SK-N-SH (cell line): ENCODE measurements at regions not wholly inside any gene's neighbourhood (a gene's known extent, or its start where the extent isn't known, plus 50 kb on each side); places are given as distances from the start of the nearest gene placed in this dataset.

ENCODE experiments used
- CTCF ChIA-PET: fragments of 300-600, 350-600 bp; formaldehyde crosslinking; extraction: SDS; loops from one replicate; lab custom pipeline; 2021; lab: Yijun Ruan, JAX
- POLR2A ChIA-PET: fragments of 350-600 bp; sonication (Branson Sonifier 250); formaldehyde crosslinking; extraction: SDS; loops from one replicate; lab custom pipeline; 2020; ENCODE audit warnings: antibody characterized with exemption, inconsistent platforms; lab: Yijun Ruan, JAX
- DNase-seq: peaks from one replicate; pipeline ENCODE4 v3.0.0; 2012
- H2AFZ ChIP-seq: fragments of 200-600 bp; sonication (generic); 2 replicates; pipeline ENCODE4 v1.8.1; 2016; ENCODE audit warnings: antibody characterized with exemption, mild to moderate bottlenecking, low read depth
- H3F3A ChIP-seq: fragments of 200-600 bp; sonication (generic); replicated peaks from 2 replicates; pipeline ENCODE3; 2016; ENCODE audit warnings: antibody characterized with exemption, mild to moderate bottlenecking; ENCODE audit not compliant: insufficient read depth
- H3K27ac ChIP-seq, 2 experiments: fragments of 200-500 bp in 1 of 2; fragments of 200-600 bp in 1 of 2; sonication (Bioruptor generic) in 1 of 2; sonication (generic), shearing (Covaris generic) in 1 of 2; 2 replicates each; pipeline versions ENCODE4 v1.5.1 to v1.6.1; 2014 to 2016; ENCODE audit warnings: low read depth in 2 of 2, inconsistent platforms in 1 of 2, low read length in 1 of 2, mild to moderate bottlenecking in 1 of 2, mixed read lengths in 1 of 2
- H3K27me3 ChIP-seq: fragments of 200-600 bp; sonication (generic), shearing (Covaris generic); 2 replicates; pipeline ENCODE4 v1.6.1; 2016; ENCODE audit warnings: mixed run types; ENCODE audit not compliant: insufficient read depth
- H3K36me3 ChIP-seq, 2 experiments: fragments of 200-500 bp in 1 of 2; fragments of 200-600 bp in 1 of 2; sonication (Bioruptor generic) in 1 of 2; sonication (generic) in 1 of 2; replicated peaks in 1 of 2; 2 replicates each; pipeline versions ENCODE3 to v1.5.1; 2014 to 2016; ENCODE audit warnings: low read length in 1 of 2, mild to moderate bottlenecking in 1 of 2; ENCODE audit not compliant: insufficient read depth in 2 of 2, control insufficient read depth in 1 of 2
- H3K4me1 ChIP-seq, 2 experiments: fragments of 200-500 bp in 1 of 2; fragments of 200-600 bp in 1 of 2; sonication (Bioruptor generic) in 1 of 2; sonication (generic), shearing (Covaris generic) in 1 of 2; 2 replicates each; pipeline versions ENCODE4 v1.5.1 to v1.6.1; 2014 to 2016; ENCODE audit warnings: low read depth in 1 of 2, low read length in 1 of 2, mixed run types in 1 of 2; ENCODE audit not compliant: insufficient read depth in 2 of 2, control insufficient read depth in 1 of 2
- H3K4me2 ChIP-seq: fragments of 200-600 bp; sonication (generic), shearing (Covaris generic); 2 replicates; pipeline ENCODE4 v1.6.1; 2017; ENCODE audit warnings: mixed run types
- H3K4me3 ChIP-seq, 2 experiments: fragments of 200-500 bp in 1 of 2; fragments of 200-600 bp in 1 of 2; sonication (Bioruptor generic) in 1 of 2; sonication (generic), shearing (Covaris generic) in 1 of 2; 2 replicates each; pipeline versions ENCODE4 v1.5.1 to v1.8.1; 2014 to 2016; ENCODE audit warnings: low read depth in 2 of 2, inconsistent platforms in 1 of 2, low read length in 1 of 2, mild to moderate bottlenecking in 1 of 2, mixed read lengths in 1 of 2, moderate library complexity in 1 of 2
- H3K79me2 ChIP-seq: fragments of 200-600 bp; sonication (generic); 2 replicates; pipeline ENCODE4 v1.8.1; 2017; ENCODE audit warnings: mild to moderate bottlenecking; ENCODE audit not compliant: insufficient read depth
- H3K9ac ChIP-seq: fragments of 200-600 bp; sonication (generic); 2 replicates; pipeline ENCODE4 v1.6.1; 2017; ENCODE audit warnings: mixed run types
- H3K9me2 ChIP-seq: fragments of 200-600 bp; sonication (generic); 2 replicates; pipeline ENCODE4 v1.6.1; 2017; ENCODE audit warnings: mixed run types
- H3K9me3 ChIP-seq: fragments of 200-600 bp; sonication (generic); 2 replicates; pipeline ENCODE4 v1.6.1; 2017; ENCODE audit warnings: mixed run types, mild to moderate bottlenecking, moderate library complexity
- H4K20me1 ChIP-seq: fragments of 200-600 bp; sonication (generic); 2 replicates; pipeline ENCODE4 v1.6.1; 2017; ENCODE audit warnings: mild to moderate bottlenecking, mixed run types; ENCODE audit not compliant: insufficient read depth
- ELF1 ChIP-seq: IDR thresholded peaks from 2 replicates; pipeline ENCODE4 v1.4.0; 2012
- EP300 ChIP-seq, 2 experiments: IDR thresholded peaks; 2 replicates each; pipeline versions ENCODE4 v1.4.0 to v1.6.1; 2012; ENCODE audit warnings: borderline replicate concordance in 1 of 2, low read depth in 1 of 2, low read length in 1 of 2
- GATA2 ChIP-seq: sonication (generic); formaldehyde crosslinking; IDR thresholded peaks from 2 replicates; pipeline ENCODE4 v1.5.0; 2020; ENCODE audit warnings: mild to moderate bottlenecking, missing genetic modification reagents
- JUND ChIP-seq: IDR thresholded peaks from 2 replicates; pipeline ENCODE4 v1.4.0; 2012
- MEF2A ChIP-seq: IDR thresholded peaks from 2 replicates; pipeline ENCODE4 v1.4.0; 2012; ENCODE audit warnings: low read depth, borderline replicate concordance
- MXI1 ChIP-seq: IDR thresholded peaks from 2 replicates; pipeline ENCODE4 v1.6.1; 2012; ENCODE audit warnings: mild to moderate bottlenecking, low read depth, low read length, improper control_type of control experiment
- NRF1 ChIP-seq: IDR thresholded peaks from 2 replicates; pipeline ENCODE4 v1.6.1; 2012; ENCODE audit warnings: low read depth, mild to moderate bottlenecking, low read length
- POLR2AphosphoS5 ChIP-seq: IDR thresholded peaks from 2 replicates; pipeline ENCODE4 v1.6.1; 2012; ENCODE audit warnings: low read depth, low read length
- RCOR1 ChIP-seq: fragments of 150-350 bp; IDR thresholded peaks from 2 replicates; pipeline ENCODE4 v1.6.1; 2017; ENCODE audit warnings: antibody characterized with exemption, low read length
- REST ChIP-seq: IDR thresholded peaks from 2 replicates; pipeline ENCODE4 v1.6.1; 2012; ENCODE audit warnings: mild to moderate bottlenecking, low read depth, low read length, moderate library complexity
- RFX5 ChIP-seq: IDR thresholded peaks from 2 replicates; pipeline ENCODE4 v1.6.1; 2012; ENCODE audit warnings: mild to moderate bottlenecking, improper control_type of control experiment, low read length
- RXRA ChIP-seq: IDR thresholded peaks from 2 replicates; pipeline ENCODE4 v1.4.0; 2012; ENCODE audit warnings: low read depth, mild to moderate bottlenecking, borderline replicate concordance
- SIN3A ChIP-seq: IDR thresholded peaks from 2 replicates; pipeline ENCODE4 v1.6.1; 2012; ENCODE audit warnings: low read depth, mild to moderate bottlenecking, low read length, moderate library complexity, borderline replicate concordance
- SMC3 ChIP-seq: IDR thresholded peaks from 2 replicates; pipeline ENCODE4 v1.6.1; 2012; ENCODE audit warnings: low read depth, low read length, improper control_type of control experiment
- TAF1 ChIP-seq: IDR thresholded peaks from 2 replicates; pipeline ENCODE4 v1.6.1; 2012; ENCODE audit warnings: low read depth, mild to moderate bottlenecking, low read length, moderate library complexity, borderline replicate concordance
- TEAD4 ChIP-seq: IDR thresholded peaks from 2 replicates; pipeline ENCODE4 v1.4.0; 2012; ENCODE audit warnings: mild to moderate bottlenecking, borderline replicate concordance; ENCODE audit not compliant: insufficient read depth
- WGBS: methylation state at CpG from one replicate; pipeline ENCODE4 v1.1.6; 2017; ENCODE audit warnings: low lambda C conversion rate; 5-methylcytosine and 5-hydroxymethylcytosine counted together
- TF ChIP-seq, protein P1 (sequence below): IDR thresholded peaks from 2 replicates; pipeline ENCODE4 v1.4.0; 2012; ENCODE audit warnings: low read depth, borderline replicate concordance
- TF ChIP-seq, protein P2 (sequence below): fragments of 150-350 bp; IDR thresholded peaks from 2 replicates; pipeline ENCODE4 v1.6.1; 2016; ENCODE audit warnings: mild to moderate bottlenecking, low read depth, low read length
- TF ChIP-seq, protein P3 (sequence below): fragments of 200-600 bp; sonication (generic); IDR thresholded peaks from 2 replicates; pipeline ENCODE4 v1.6.1; 2017; ENCODE audit warnings: antibody characterized with exemption, mild to moderate bottlenecking, moderate library complexity

DNA sequence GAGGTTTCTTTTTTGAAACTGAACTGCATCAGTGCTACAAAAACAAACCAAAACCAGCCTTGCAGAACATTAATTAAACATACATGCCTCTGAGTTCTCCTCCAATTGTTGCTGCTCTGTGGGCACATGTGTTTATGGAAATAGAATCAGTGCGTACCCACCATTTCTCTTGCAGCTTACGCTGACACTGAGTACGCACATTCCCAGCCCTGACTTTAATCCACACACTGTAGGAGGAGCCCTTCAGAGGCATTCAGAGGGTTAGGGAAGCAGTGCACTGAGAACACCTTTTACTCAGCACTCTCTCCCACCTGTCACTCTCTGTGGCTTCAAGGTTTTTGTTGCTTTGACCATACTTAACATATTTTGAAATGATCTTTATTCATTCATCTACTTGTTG is 250.5 kb upstream of the PWP1 start:
- ChIA-PET POLR2A (no interaction called here), CTCF (interaction anchor here (1.2 to 2.3 kb wide), 3 partner anchors 13 to 33 kb away, joined by 3 to 8 read pairs (median 5); no protein-coding TSS in a partner anchor)
- H3K36me3 ChIP-seq, result no peaks in the 10 kb centered on the region
- H4K20me1 ChIP-seq, result no peaks in the 10 kb centered on the region
- no peaks in the 10 kb centered on the region for H3F3A ChIP-seq
- no peak overlapping the region for H3K27ac ChIP-seq
- H2AFZ ChIP-seq, result no peak overlapping the region
- no peak for DNase-seq
- no peak overlapping the region for H3K4me3 ChIP-seq
- H3K79me2 ChIP-seq, result no peaks in the 10 kb centered on the region
- no peaks in the 10 kb centered on the region for H3K9me2 ChIP-seq
- no peak for TF ChIP-seq JUND
- TF ChIP-seq RFX5, result no peak
- TF ChIP-seq RCOR1, result no peak
- TF ChIP-seq, protein P1, sequence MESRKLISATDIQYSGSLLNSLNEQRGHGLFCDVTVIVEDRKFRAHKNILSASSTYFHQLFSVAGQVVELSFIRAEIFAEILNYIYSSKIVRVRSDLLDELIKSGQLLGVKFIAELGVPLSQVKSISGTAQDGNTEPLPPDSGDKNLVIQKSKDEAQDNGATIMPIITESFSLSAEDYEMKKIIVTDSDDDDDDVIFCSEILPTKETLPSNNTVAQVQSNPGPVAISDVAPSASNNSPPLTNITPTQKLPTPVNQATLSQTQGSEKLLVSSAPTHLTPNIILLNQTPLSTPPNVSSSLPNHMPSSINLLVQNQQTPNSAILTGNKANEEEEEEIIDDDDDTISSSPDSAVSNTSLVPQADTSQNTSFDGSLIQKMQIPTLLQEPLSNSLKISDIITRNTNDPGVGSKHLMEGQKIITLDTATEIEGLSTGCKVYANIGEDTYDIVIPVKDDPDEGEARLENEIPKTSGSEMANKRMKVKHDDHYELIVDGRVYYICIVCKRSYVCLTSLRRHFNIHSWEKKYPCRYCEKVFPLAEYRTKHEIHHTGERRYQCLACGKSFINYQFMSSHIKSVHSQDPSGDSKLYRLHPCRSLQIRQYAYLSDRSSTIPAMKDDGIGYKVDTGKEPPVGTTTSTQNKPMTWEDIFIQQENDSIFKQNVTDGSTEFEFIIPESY, result no peak
- no peaks in the 10 kb centered on the region for H3K27me3 ChIP-seq
- no peaks in the 10 kb centered on the region for H3K9me3 ChIP-seq
- H3K4me2 ChIP-seq, result no peak overlapping the region
- no peak overlapping the region for H3K9ac ChIP-seq
- no peaks in the 10 kb centered on the region; a peak in 1 of 4 replicates for H3K4me1 ChIP-seq
- WGBS, result 93% methylated on average over 3 of the region's 3 CpGs

DNA sequence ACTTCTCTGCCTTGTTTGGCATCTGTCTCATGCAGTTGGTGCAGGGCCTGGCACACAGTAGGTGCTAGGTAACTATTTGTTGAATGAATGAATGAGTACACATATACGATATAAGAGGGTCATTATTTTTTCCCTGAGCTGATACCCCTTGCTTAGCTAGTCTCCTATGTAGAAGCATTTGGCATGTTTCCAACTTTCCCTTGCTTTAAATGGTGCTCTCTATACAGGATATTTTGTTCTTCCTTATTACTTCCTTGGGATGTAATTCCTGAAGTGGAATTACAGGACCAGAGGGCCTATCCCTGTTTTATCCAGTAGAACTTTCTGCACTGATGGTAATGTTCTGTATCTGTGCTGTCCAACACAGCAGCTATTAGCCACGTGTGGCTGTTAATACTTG is 250.1 kb upstream of the PWP1 start:
- 70% methylated on average over 2 of the region's 2 CpGs for WGBS
- H3K9ac ChIP-seq, result no peak overlapping the region
- H3K36me3 ChIP-seq, result no peaks in the 10 kb centered on the region
- H3K4me2 ChIP-seq, result no peak overlapping the region
- no peak overlapping the region for H3K27ac ChIP-seq
- H3K9me3 ChIP-seq, result no peaks in the 10 kb centered on the region
- ChIA-PET POLR2A (no interaction called here), CTCF (interaction anchor here (2.3 kb wide), 1 partner anchor 13 kb away, joined by 8 read pairs; no protein-coding TSS in a partner anchor)
- H3K4me3 ChIP-seq, result no peak overlapping the region
- no peaks in the 10 kb centered on the region for H4K20me1 ChIP-seq
- H2AFZ ChIP-seq, result no peak overlapping the region
- no peaks in the 10 kb centered on the region; a peak in 1 of 4 replicates for H3K4me1 ChIP-seq
- no peaks in the 10 kb centered on the region for H3F3A ChIP-seq
- no peak for TF ChIP-seq NRF1
- no peak for TF ChIP-seq SMC3
- TF ChIP-seq TEAD4, result no peak
- no peak for TF ChIP-seq ELF1
- TF ChIP-seq REST, result no peak
- TF ChIP-seq, protein P2, sequence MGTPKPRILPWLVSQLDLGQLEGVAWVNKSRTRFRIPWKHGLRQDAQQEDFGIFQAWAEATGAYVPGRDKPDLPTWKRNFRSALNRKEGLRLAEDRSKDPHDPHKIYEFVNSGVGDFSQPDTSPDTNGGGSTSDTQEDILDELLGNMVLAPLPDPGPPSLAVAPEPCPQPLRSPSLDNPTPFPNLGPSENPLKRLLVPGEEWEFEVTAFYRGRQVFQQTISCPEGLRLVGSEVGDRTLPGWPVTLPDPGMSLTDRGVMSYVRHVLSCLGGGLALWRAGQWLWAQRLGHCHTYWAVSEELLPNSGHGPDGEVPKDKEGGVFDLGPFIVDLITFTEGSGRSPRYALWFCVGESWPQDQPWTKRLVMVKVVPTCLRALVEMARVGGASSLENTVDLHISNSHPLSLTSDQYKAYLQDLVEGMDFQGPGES, result no peak
- TF ChIP-seq RFX5, result no peak
- TF ChIP-seq MXI1, result no peak
- TF ChIP-seq RCOR1, result no peak
- TF ChIP-seq POLR2AphosphoS5, result no peak
- no peak for TF ChIP-seq RXRA
- TF ChIP-seq SIN3A, result no peak
- no peak for TF ChIP-seq GATA2
- TF ChIP-seq, protein P3, sequence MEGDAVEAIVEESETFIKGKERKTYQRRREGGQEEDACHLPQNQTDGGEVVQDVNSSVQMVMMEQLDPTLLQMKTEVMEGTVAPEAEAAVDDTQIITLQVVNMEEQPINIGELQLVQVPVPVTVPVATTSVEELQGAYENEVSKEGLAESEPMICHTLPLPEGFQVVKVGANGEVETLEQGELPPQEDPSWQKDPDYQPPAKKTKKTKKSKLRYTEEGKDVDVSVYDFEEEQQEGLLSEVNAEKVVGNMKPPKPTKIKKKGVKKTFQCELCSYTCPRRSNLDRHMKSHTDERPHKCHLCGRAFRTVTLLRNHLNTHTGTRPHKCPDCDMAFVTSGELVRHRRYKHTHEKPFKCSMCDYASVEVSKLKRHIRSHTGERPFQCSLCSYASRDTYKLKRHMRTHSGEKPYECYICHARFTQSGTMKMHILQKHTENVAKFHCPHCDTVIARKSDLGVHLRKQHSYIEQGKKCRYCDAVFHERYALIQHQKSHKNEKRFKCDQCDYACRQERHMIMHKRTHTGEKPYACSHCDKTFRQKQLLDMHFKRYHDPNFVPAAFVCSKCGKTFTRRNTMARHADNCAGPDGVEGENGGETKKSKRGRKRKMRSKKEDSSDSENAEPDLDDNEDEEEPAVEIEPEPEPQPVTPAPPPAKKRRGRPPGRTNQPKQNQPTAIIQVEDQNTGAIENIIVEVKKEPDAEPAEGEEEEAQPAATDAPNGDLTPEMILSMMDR, result no peak
- no peak for TF ChIP-seq JUND
- no peak for TF ChIP-seq MEF2A
- no peak for TF ChIP-seq TAF1
- no peak for TF ChIP-seq EP300 (IDR thresholded peaks at IDR 0.05; ENCODE audit: borderline replicate concordance in 1 of 2, low read depth in 1 of 2, low read length in 1 of 2)
- no peaks in the 10 kb centered on the region for H3K27me3 ChIP-seq
- H3K9me2 ChIP-seq, result no peaks in the 10 kb centered on the region
- no peak for DNase-seq
- no peaks in the 10 kb centered on the region for H3K79me2 ChIP-seq
